H1 (cell line): ENCODE measurements at regions not wholly inside any gene's neighbourhood (a gene's known extent, or its start where the extent isn't known, plus 50 kb on each side); places are given as distances from the start of the nearest gene placed in this dataset.

Experiments used
- ATF2 ChIP-seq: IDR thresholded peaks from 2 replicates; pipeline ENCODE4 v1.6.1; 2012; ENCODE audit warnings: low read length, inconsistent platforms
- ATF3 ChIP-seq: IDR thresholded peaks from 2 replicates; pipeline ENCODE4 v1.6.1; 2011; ENCODE audit warnings: low read depth, mild to moderate bottlenecking, low read length; ENCODE audit not compliant: insufficient read depth
- CTCF ChIP-seq, 3 experiments: IDR thresholded peaks; 1 replicate in 2 of 3; 2 replicates in 1 of 3; pipeline versions ENCODE4 v1.5.1 to v1.6.1; 2011; ENCODE audit warnings: low read length in 3 of 3, mild to moderate bottlenecking in 3 of 3, inconsistent platforms in 2 of 3, low read depth in 1 of 3, moderate library complexity in 1 of 3; ENCODE audit not compliant: insufficient read depth in 1 of 3; ENCODE audit errors: control extremely low read depth in 1 of 3
- EP300 ChIP-seq, 2 experiments: IDR thresholded peaks; 1 replicate in 1 of 2; 2 replicates in 1 of 2; pipeline ENCODE4 v1.6.1; 2011 to 2012; ENCODE audit warnings: low read depth in 2 of 2, low read length in 2 of 2, mild to moderate bottlenecking in 2 of 2, borderline replicate concordance in 1 of 2, inconsistent platforms in 1 of 2, moderate library complexity in 1 of 2
- FOSL1 ChIP-seq: IDR thresholded peaks from 2 replicates; pipeline ENCODE4 v1.6.1; 2011; ENCODE audit warnings: mild to moderate bottlenecking, low read depth, low read length, moderate library complexity; ENCODE audit not compliant: insufficient read depth
- GTF2F1 ChIP-seq: IDR thresholded peaks from 2 replicates; pipeline ENCODE4 v1.6.1; 2012; ENCODE audit warnings: low read depth, low read length, improper control_type of control experiment, borderline replicate concordance
- HDAC6 ChIP-seq: IDR thresholded peaks from one replicate; pipeline ENCODE4 v1.7.1; 2012; ENCODE audit warnings: low read depth, mild to moderate bottlenecking, inconsistent platforms, low read length, moderate library complexity
- POLR2A ChIP-seq, 2 experiments: IDR thresholded peaks; 1 replicate in 1 of 2; 2 replicates in 1 of 2; pipeline ENCODE4 v1.6.1; 2011; ENCODE audit warnings: low read depth in 2 of 2, low read length in 2 of 2, mild to moderate bottlenecking in 2 of 2; ENCODE audit errors: control extremely low read depth in 1 of 2
- RAD21 ChIP-seq, 2 experiments: IDR thresholded peaks in 1 of 2; conservative IDR thresholded peaks in 1 of 2; 2 replicates each; pipeline ENCODE4 v1.6.1; 2011; ENCODE audit warnings: low read depth in 2 of 2, low read length in 2 of 2, improper control_type of control experiment in 1 of 2, inconsistent platforms in 1 of 2, mild to moderate bottlenecking in 1 of 2, moderate library complexity in 1 of 2
- RFX5 ChIP-seq: IDR thresholded peaks from 2 replicates; pipeline ENCODE4 v1.6.1; 2011; ENCODE audit warnings: low read depth, low read length, improper control_type of control experiment, borderline replicate concordance
- RXRA ChIP-seq: IDR thresholded peaks from 2 replicates; pipeline ENCODE4 v1.6.1; 2011; ENCODE audit warnings: low read depth, mild to moderate bottlenecking, low read length, moderate library complexity; ENCODE audit not compliant: insufficient read depth
- TAF1 ChIP-seq: IDR thresholded peaks from 2 replicates; pipeline ENCODE4 v1.6.1; 2011; ENCODE audit warnings: mild to moderate bottlenecking, low read depth, low read length
- ZNF274 ChIP-seq: IDR thresholded peaks from 2 replicates; pipeline ENCODE4 v1.7.0; 2012; ENCODE audit warnings: low read length, borderline replicate concordance; ENCODE audit errors: extremely low read depth

GRCh38 chr12:67543021-67543770 is 105.3 kb upstream of the DYRK2 start:
- TF ChIP-seq CTCF (IDR thresholded peaks at IDR 0.05; ENCODE audit: control extremely low read depth in 1 of 3, insufficient read depth in 1 of 3, low read depth in 1 of 3, low read length in 3 of 3) (no peak), HDAC6 (no peak), RFX5 (no peak), POLR2A (IDR thresholded peaks at IDR 0.05; ENCODE audit: control extremely low read depth in 1 of 2, low read depth in 2 of 2, low read length in 2 of 2) (no peak), ATF3 (no peak), RAD21 (IDR thresholded peaks at IDR 0.05 in 1 of 2, conservative IDR thresholded peaks at IDR 0.05 in 1 of 2; ENCODE audit: low read depth in 2 of 2, low read length in 2 of 2) (no peak), RXRA (no peak), TAF1 (no peak), GTF2F1 (no peak), EP300 (IDR thresholded peaks at IDR 0.05; ENCODE audit: borderline replicate concordance in 1 of 2, low read depth in 2 of 2, low read length in 2 of 2) (no peak), ATF2 (no peak), FOSL1 (no peak), ZNF274 (no peak)
